ENCODE measurements at regions not wholly inside any gene's neighbourhood (a gene's known extent, or its start where the extent isn't known, plus 50 kb on each side); places are given as distances from the start of the nearest gene placed in this dataset.
"Not testable (repeated sequence)": the region's sequence is repeated elsewhere in the genome, so short reads cannot be mapped to it uniquely, and the experiment has no call there.

GRCh38 chr14:56057767-56058166 is 60.4 kb upstream of the PELI2 start:
- 73 to 78% (median 73%) methylated on average over 5 of the region's 5 CpGs for WGBS, 3 donors
- H3K4me1 ChIP-seq (ENCODE audit: insufficient read depth): no peaks in the 10 kb centered on the region
- no peak overlapping the region for H3K4me3 ChIP-seq
- no peaks in the 10 kb centered on the region for H3K27me3 ChIP-seq
- DNase-seq: no peak
- H3K36me3 ChIP-seq: no peaks in the 10 kb centered on the region
- intact Hi-C loops (cut with DNase I): no loop called here
- no peak overlapping the region for H3K27ac ChIP-seq
- TF ChIP-seq EP300 (IDR thresholded peaks at IDR 0.05): no peak
- no peak for TF ChIP-seq CTCF (IDR thresholded peaks at IDR 0.05)
- TF ChIP-seq POLR2A (IDR thresholded peaks at IDR 0.05): no peak
- no peaks in the 10 kb centered on the region for H3K9me3 ChIP-seq

GRCh38 chr14:56059054-56059453 is 59.2 kb upstream of the PELI2 start:
- no peak for DNase-seq
- Histone ChIP-seq H3K27me3 (no peaks in the 10 kb centered on the region), H3K9me3 (no peaks in the 10 kb centered on the region), H3K36me3 (no peaks in the 10 kb centered on the region), H3K4me1 (ENCODE audit: insufficient read depth) (no peaks in the 10 kb centered on the region), H3K27ac (no peak overlapping the region), H3K4me3 (no peak overlapping the region)
- intact Hi-C loops (cut with DNase I): no loop called here
- TF ChIP-seq CTCF (IDR thresholded peaks at IDR 0.05): no peak
- TF ChIP-seq EP300 (IDR thresholded peaks at IDR 0.05): no peak
- TF ChIP-seq POLR2A (IDR thresholded peaks at IDR 0.05): no peak
- 72 to 84% (median 74%) methylated on average over 4 of the region's 4 CpGs for WGBS, 3 donors

GRCh38 chr14:56061051-56061450 is 57.2 kb upstream of the PELI2 start:
- no peak for TF ChIP-seq POLR2A (IDR thresholded peaks at IDR 0.05)
- no peak for TF ChIP-seq EP300 (IDR thresholded peaks at IDR 0.05)
- TF ChIP-seq CTCF (IDR thresholded peaks at IDR 0.05): no peak
- H3K9me3 ChIP-seq: no peaks in the 10 kb centered on the region
- no peaks in the 10 kb centered on the region for H3K27me3 ChIP-seq
- WGBS, 3 donors: 57 to 63% (median 61%) methylated on average over 4 of the region's 4 CpGs
- no peak for DNase-seq
- H3K4me3 ChIP-seq: no peak overlapping the region
- no peaks in the 10 kb centered on the region for H3K36me3 ChIP-seq
- intact Hi-C loops (cut with DNase I): no loop called here
- no peak overlapping the region for H3K27ac ChIP-seq
- H3K4me1 ChIP-seq (ENCODE audit: insufficient read depth): no peaks in the 10 kb centered on the region

GRCh38 chr14:56063131-56063530 is 55.1 kb upstream of the PELI2 start:
- DNase-seq: no peak
- WGBS, 3 donors: 72 to 84% (median 83%) methylated on average over 4 of the region's 4 CpGs
- no peaks in the 10 kb centered on the region for H3K4me1 ChIP-seq (ENCODE audit: insufficient read depth)
- no peaks in the 10 kb centered on the region for H3K9me3 ChIP-seq
- no peak for TF ChIP-seq POLR2A (IDR thresholded peaks at IDR 0.05)
- TF ChIP-seq EP300 (IDR thresholded peaks at IDR 0.05): no peak
- no peak for TF ChIP-seq CTCF (IDR thresholded peaks at IDR 0.05)
- H3K4me3 ChIP-seq: no peak overlapping the region
- H3K36me3 ChIP-seq: no peaks in the 10 kb centered on the region
- intact Hi-C loops (cut with DNase I): no loop called here
- no peak overlapping the region for H3K27ac ChIP-seq
- no peaks in the 10 kb centered on the region for H3K27me3 ChIP-seq

- H3K36me3 ChIP-seq: no peaks in the 10 kb centered on the region
- TF ChIP-seq POLR2A (IDR thresholded peaks at IDR 0.05) (no peak), CTCF (IDR thresholded peaks at IDR 0.05) (no peak), EP300 (IDR thresholded peaks at IDR 0.05) (no peak)
- H3K9me3 ChIP-seq: no peaks in the 10 kb centered on the region
- H3K4me3 ChIP-seq: no peak overlapping the region
- H3K27ac ChIP-seq: no peak overlapping the region
- H3K27me3 ChIP-seq: no peaks in the 10 kb centered on the region
- no peak for DNase-seq
- 93 to 95% (median 94%) methylated on average over 5 of the region's 5 CpGs for WGBS, 3 donors
- intact Hi-C loops (cut with DNase I): no loop called here
- H3K4me1 ChIP-seq (ENCODE audit: insufficient read depth): no peaks in the 10 kb centered on the region
These were observed 53.7 kb upstream of the PELI2 start for GRCh38 chr14:56064513-56064912.

- DNase-seq; H3K36me3 ChIP-seq; intact Hi-C loops (cut with DNase I); H3K27ac ChIP-seq; H3K9me3 ChIP-seq; H3K4me1 ChIP-seq (ENCODE audit: insufficient read depth); H3K27me3 ChIP-seq; H3K4me3 ChIP-seq: not testable (repeated sequence)
- WGBS, 3 donors: 91 to 94% (median 93%) methylated on average over 4 of the region's 4 CpGs
These were observed 53.0 kb upstream of the PELI2 start for GRCh38 chr14:56065199-56065598.

Data from ovary (tissue), 7 donors.